ENCODE measurements at regions not wholly inside any gene's neighbourhood (a gene's known extent, or its start where the extent isn't known, plus 50 kb on each side); places are given as distances from the start of the nearest gene placed in this dataset.

DNA sequence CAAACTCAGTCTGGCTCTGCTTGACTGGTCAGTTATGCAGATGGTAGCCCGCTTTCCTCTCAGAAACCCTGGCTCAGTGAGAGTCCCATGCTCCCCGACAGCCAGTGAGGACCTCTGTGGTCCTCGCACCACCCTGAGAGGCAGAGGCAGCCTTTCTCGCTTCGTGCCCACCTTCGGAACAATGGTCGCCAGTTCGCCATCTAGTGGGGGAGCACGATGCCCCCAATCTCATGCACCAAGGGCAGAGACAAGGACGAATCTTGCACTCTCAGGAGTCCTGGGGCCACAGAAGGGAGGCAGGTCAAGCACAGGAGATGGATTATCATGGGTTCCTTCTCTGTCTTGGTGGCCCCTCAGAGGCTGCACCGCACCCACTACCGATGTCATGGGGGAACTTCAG lies 75.2 kb downstream of the RHCG start:
- no peak overlapping the region for H3K27ac ChIP-seq (ENCODE audit: low read depth in 1 of 3, low read length in 2 of 3)
- peaks cover 0 to 66% (median 43%) of the 10 kb centered on the region in 3 donors for H3K27me3 ChIP-seq (ENCODE audit: control insufficient read depth in 3 of 3, insufficient read depth in 3 of 3, low read length in 3 of 3)
- DNase-seq (no peak), FAIRE-seq (no peak)
- H3K9me3 ChIP-seq (ENCODE audit: control insufficient read depth in 2 of 2, insufficient read depth in 1 of 2, low read depth in 1 of 2, low read length in 1 of 2), result no peaks in the 10 kb centered on the region
- no peak overlapping the region for H3K4me3 ChIP-seq (ENCODE audit: low read depth in 1 of 3, low read length in 3 of 3)
- no peaks in the 10 kb centered on the region for H3K36me3 ChIP-seq (ENCODE audit: control insufficient read depth in 3 of 3, insufficient read depth in 2 of 3, low read depth in 1 of 3, low read length in 3 of 3)
- no peaks in the 10 kb centered on the region for H3K4me1 ChIP-seq (ENCODE audit: control insufficient read depth in 3 of 3, insufficient read depth in 2 of 3, low read depth in 1 of 3, low read length in 2 of 3)
- WGBS, 3 donors, result 38 to 52% (median 46%) methylated on average over 12 of the region's 12 CpGs

DNA sequence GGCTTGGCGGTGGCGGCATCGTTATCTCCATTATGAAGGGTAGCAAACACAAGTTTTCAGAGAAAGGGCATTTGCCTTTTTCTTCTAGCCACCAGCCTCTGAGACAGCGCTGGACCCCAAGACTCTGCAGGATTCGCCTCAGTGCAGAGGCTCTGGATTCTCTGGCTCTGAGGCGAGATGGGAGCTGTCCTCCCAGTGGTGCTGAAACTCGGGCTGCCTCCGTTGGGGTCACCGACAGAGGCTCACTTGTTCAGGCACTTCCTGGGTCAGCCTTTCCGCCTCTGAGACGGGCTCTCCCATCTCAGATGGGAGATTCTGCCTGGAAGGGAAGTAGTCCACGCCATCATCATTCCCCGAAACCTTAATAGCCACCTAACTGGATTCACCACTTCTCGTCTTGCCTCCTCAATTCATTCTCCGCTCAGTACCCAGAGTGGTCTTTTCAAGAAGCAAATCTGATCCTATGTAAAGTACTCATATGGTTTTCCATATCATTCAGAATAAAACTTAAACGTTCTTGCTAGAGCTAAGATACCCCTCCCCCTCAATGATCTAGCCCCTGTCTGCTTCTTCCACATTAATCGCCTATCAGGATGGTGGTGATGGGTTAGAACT lies 76.9 kb downstream of the RHCG start:
- DNase-seq (peak in 1 of 2 donors; percentile 70), FAIRE-seq (no peak)
- Histone ChIP-seq H3K27me3 (ENCODE audit: control insufficient read depth in 3 of 3, insufficient read depth in 3 of 3, low read length in 3 of 3) (peaks cover 0 to 71% (median 54%) of the 10 kb centered on the region in 3 donors), H3K9me3 (ENCODE audit: control insufficient read depth in 2 of 2, insufficient read depth in 1 of 2, low read depth in 1 of 2, low read length in 1 of 2) (no peaks in the 10 kb centered on the region), H3K4me3 (ENCODE audit: low read depth in 1 of 3, low read length in 3 of 3) (no peak overlapping the region), H3K27ac (ENCODE audit: low read depth in 1 of 3, low read length in 2 of 3) (no peak overlapping the region), H3K36me3 (ENCODE audit: control insufficient read depth in 3 of 3, insufficient read depth in 2 of 3, low read depth in 1 of 3, low read length in 3 of 3) (no peaks in the 10 kb centered on the region), H3K4me1 (ENCODE audit: control insufficient read depth in 3 of 3, insufficient read depth in 2 of 3, low read depth in 1 of 3, low read length in 2 of 3) (no peaks in the 10 kb centered on the region)
- WGBS, 3 donors, result 18 to 23% (median 21%) methylated on average over 17 of the region's 17 CpGs

DNA sequence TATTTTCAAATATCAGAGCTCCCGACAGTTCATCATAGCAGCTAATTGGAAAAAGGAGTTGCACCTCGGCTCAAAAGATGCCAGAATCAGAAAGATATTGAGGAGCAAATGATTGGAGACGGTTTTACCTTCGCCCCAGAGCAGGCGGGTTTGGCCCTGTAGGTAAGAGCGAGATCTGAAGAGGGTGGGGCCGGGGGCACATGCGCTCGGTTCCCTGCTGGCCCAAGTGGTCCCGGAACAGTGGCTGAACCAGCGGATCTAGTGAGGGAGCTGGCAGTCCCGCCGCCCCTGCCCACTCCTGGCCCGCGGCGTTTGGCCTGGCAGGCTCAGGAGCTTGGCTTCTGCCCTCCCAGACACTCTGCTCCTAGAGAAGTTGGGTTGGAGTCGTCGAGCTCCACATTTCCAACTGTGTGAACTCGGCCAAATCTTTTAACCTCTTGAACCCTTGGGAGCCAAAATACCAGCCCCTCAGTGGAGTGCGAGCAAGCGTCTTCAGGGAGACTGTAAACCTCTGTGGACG lies 79.1 kb downstream of the RHCG start:
- no peak for DNase-seq

DNA sequence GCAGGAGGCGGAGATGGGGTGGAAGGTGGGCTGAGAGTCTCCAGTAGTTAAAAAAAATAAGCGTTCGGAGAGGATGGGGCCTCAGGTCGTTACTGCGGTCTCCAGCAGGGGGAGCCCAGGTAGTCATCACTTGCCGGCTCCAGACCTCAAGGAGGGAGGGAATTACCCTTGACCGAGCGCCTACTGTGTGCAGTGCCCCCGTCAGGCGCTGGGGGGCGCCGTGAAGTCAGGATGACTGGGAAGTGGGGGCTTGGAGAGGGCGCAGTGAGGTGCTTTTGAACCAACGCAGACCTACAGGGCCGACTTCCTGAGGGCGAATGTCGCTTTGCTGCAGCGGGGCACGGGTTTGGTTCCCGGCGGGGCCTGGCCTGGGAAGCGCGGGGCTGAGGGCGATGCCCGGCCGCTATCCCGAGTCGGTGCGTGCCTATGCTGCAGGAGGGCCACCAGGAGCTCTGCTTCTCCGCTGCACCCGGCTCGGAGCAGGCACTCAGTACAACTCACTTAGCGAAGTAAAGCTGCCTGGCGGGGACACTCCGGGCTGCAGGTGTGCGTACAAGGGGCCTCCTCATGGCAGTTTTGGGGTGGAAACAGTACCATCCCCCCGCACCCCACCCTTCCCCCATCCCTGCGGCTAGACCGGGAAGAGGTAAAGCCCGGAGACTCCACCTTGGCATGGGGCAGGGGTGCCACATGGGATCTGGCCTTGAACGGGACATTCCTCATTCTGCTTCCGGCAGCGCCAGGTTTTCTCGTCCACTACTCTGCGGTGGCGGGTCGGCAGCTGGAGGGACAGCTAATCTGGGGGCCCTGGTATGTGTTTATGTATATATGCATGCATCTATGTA lies 79.8 kb downstream of the RHCG start:
- Histone ChIP-seq H3K27ac (ENCODE audit: low read depth in 1 of 3, low read length in 2 of 3) (no peak overlapping the region), H3K36me3 (ENCODE audit: control insufficient read depth in 3 of 3, insufficient read depth in 2 of 3, low read depth in 1 of 3, low read length in 3 of 3) (no peaks in the 10 kb centered on the region), H3K4me3 (ENCODE audit: low read depth in 1 of 3, low read length in 3 of 3) (no peak overlapping the region), H3K9me3 (ENCODE audit: control insufficient read depth in 2 of 2, insufficient read depth in 1 of 2, low read depth in 1 of 2, low read length in 1 of 2) (no peaks in the 10 kb centered on the region), H3K4me1 (ENCODE audit: control insufficient read depth in 3 of 3, insufficient read depth in 2 of 3, low read depth in 1 of 3, low read length in 2 of 3) (no peaks in the 10 kb centered on the region), H3K27me3 (ENCODE audit: control insufficient read depth in 3 of 3, insufficient read depth in 3 of 3, low read length in 3 of 3) (peaks cover 0 to 91% (median 73%) of the 10 kb centered on the region in 3 donors)
- 6 to 11% (median 9%) methylated on average over 46 to 47 of the region's 47 CpGs for WGBS, 3 donors
- FAIRE-seq (no peak), DNase-seq (peak; percentile 61 to 76)

More for the DNA sequence above, 79.1 kb downstream of the RHCG start:
- Histone ChIP-seq H3K27me3 (ENCODE audit: control insufficient read depth in 3 of 3, insufficient read depth in 3 of 3, low read length in 3 of 3) (peaks cover 0 to 89% (median 68%) of the 10 kb centered on the region in 3 donors), H3K4me1 (ENCODE audit: control insufficient read depth in 3 of 3, insufficient read depth in 2 of 3, low read depth in 1 of 3, low read length in 2 of 3) (no peaks in the 10 kb centered on the region), H3K27ac (ENCODE audit: low read depth in 1 of 3, low read length in 2 of 3) (no peak overlapping the region), H3K36me3 (ENCODE audit: control insufficient read depth in 3 of 3, insufficient read depth in 2 of 3, low read depth in 1 of 3, low read length in 3 of 3) (no peaks in the 10 kb centered on the region), H3K9me3 (ENCODE audit: control insufficient read depth in 2 of 2, insufficient read depth in 1 of 2, low read depth in 1 of 2, low read length in 1 of 2) (no peaks in the 10 kb centered on the region), H3K4me3 (ENCODE audit: low read depth in 1 of 3, low read length in 3 of 3) (no peak overlapping the region)
- 33 to 46% (median 43%) methylated on average over 22 of the region's 22 CpGs for WGBS, 3 donors
- no peak for FAIRE-seq

DNA sequence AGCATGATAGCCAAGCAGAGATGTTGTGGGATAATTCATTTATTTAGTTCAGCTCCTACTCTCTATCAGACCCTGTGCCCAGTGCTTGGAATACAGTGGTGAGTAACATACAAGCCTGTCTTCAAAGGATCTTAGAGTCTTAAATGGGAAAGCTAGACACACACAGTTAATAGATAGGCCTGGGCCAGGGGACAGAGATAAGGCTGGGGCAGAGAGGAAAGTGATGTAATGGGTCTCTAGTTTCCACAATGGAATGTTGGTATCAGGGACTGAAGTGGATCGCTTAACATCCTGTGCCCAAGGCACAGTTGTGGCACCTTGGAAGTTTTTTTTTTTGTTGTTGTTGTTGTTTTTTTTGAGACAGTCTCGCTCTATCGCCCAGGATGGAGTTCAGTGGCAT lies 79.9 kb upstream of the POLG start:
- H3K36me3 ChIP-seq (ENCODE audit: control insufficient read depth in 3 of 3, insufficient read depth in 2 of 3, low read depth in 1 of 3, low read length in 3 of 3), result no peaks in the 10 kb centered on the region
- 85 to 88% (median 88%) methylated on average over 3 of the region's 3 CpGs for WGBS, 3 donors
- no peak overlapping the region for H3K27ac ChIP-seq (ENCODE audit: low read depth in 1 of 3, low read length in 2 of 3)
- peaks cover 0 to under 1% (median 0%) of the 10 kb centered on the region in 3 donors for H3K4me1 ChIP-seq (ENCODE audit: control insufficient read depth in 3 of 3, insufficient read depth in 2 of 3, low read depth in 1 of 3, low read length in 2 of 3)
- FAIRE-seq (no peak), DNase-seq (no peak)
- no peaks in the 10 kb centered on the region for H3K9me3 ChIP-seq (ENCODE audit: control insufficient read depth in 2 of 2, insufficient read depth in 1 of 2, low read depth in 1 of 2, low read length in 1 of 2)
- H3K4me3 ChIP-seq (ENCODE audit: low read depth in 1 of 3, low read length in 3 of 3), result no peak overlapping the region
- H3K27me3 ChIP-seq (ENCODE audit: control insufficient read depth in 3 of 3, insufficient read depth in 3 of 3, low read length in 3 of 3), result peaks cover 0 to 97% (median 78%) of the 10 kb centered on the region in 3 donors

DNA sequence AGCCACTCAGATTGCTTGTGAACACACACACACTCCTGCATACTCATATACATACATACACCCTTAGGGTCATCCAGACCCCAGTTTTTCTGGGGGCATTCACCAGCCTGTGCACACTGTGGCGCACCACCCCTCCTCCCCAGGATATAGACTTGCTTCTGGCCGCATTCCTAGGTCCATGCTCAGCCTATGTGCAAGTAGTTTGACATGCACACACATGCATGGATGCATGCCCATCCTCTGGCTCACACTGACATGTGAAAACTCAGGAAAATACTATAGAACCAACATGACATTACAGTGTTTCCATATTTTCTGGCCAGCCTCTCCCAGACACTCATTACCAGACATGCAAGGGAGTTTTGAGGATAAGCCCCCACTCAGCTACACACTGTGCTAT lies 79.3 kb upstream of the POLG start:
- WGBS, 3 donors, result 58 to 66% (median 59%) methylated on average over 2 of the region's 2 CpGs
- Histone ChIP-seq H3K4me1 (ENCODE audit: control insufficient read depth in 3 of 3, insufficient read depth in 2 of 3, low read depth in 1 of 3, low read length in 2 of 3) (peaks cover 0 to 2% (median 0%) of the 10 kb centered on the region in 3 donors), H3K36me3 (ENCODE audit: control insufficient read depth in 3 of 3, insufficient read depth in 2 of 3, low read depth in 1 of 3, low read length in 3 of 3) (no peaks in the 10 kb centered on the region), H3K9me3 (ENCODE audit: control insufficient read depth in 2 of 2, insufficient read depth in 1 of 2, low read depth in 1 of 2, low read length in 1 of 2) (no peaks in the 10 kb centered on the region), H3K27me3 (ENCODE audit: control insufficient read depth in 3 of 3, insufficient read depth in 3 of 3, low read length in 3 of 3) (peaks cover 0 to 97% (median 81%) of the 10 kb centered on the region in 3 donors), H3K27ac (ENCODE audit: low read depth in 1 of 3, low read length in 2 of 3) (no peak overlapping the region), H3K4me3 (ENCODE audit: low read depth in 1 of 3, low read length in 3 of 3) (no peak overlapping the region)
- DNase-seq (no peak), FAIRE-seq (no peak)

DNA sequence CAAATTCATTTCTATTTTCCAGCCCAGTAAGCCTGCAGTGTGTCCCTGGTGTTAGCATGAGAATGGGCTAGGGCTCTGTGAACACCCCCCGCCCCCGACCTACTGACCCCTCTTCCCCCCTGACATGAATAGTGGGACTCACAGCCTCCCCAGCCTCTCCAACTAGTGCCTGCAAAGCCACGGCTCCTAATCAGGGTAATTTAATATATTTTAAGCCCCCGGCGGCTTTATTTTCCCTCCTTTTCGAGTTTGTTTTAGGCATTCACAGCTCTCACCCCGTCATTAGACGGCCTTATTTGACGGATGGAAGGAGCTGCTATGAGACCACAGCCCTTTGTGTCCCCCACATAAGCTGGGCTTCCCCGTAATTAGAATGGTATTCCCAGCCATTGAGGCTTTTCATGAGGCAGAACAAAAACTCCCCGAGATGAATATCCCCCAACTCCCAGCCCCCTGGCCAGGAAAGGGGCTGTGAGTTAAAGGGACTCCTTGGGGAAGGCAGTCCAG lies 78.3 kb upstream of the POLG start:
- H3K27me3 ChIP-seq (ENCODE audit: control insufficient read depth in 3 of 3, insufficient read depth in 3 of 3, low read length in 3 of 3), result peaks cover 2 to 97% (median 82%) of the 10 kb centered on the region in 3 donors
- H3K9me3 ChIP-seq (ENCODE audit: control insufficient read depth in 2 of 2, insufficient read depth in 1 of 2, low read depth in 1 of 2, low read length in 1 of 2), result no peaks in the 10 kb centered on the region
- H3K4me3 ChIP-seq (ENCODE audit: low read depth in 1 of 3, low read length in 3 of 3), result no peak overlapping the region
- H3K4me1 ChIP-seq (ENCODE audit: control insufficient read depth in 3 of 3, insufficient read depth in 2 of 3, low read depth in 1 of 3, low read length in 2 of 3), result peaks cover 0 to 5% (median 2%) of the 10 kb centered on the region in 3 donors
- H3K27ac ChIP-seq (ENCODE audit: low read depth in 1 of 3, low read length in 2 of 3), result no peak overlapping the region
- FAIRE-seq (no peak), DNase-seq (no peak)
- WGBS, 3 donors, result 7 to 12% (median 10%) methylated on average over 10 to 11 of the region's 11 CpGs
- H3K36me3 ChIP-seq (ENCODE audit: control insufficient read depth in 3 of 3, insufficient read depth in 2 of 3, low read depth in 1 of 3, low read length in 3 of 3), result no peaks in the 10 kb centered on the region

DNA sequence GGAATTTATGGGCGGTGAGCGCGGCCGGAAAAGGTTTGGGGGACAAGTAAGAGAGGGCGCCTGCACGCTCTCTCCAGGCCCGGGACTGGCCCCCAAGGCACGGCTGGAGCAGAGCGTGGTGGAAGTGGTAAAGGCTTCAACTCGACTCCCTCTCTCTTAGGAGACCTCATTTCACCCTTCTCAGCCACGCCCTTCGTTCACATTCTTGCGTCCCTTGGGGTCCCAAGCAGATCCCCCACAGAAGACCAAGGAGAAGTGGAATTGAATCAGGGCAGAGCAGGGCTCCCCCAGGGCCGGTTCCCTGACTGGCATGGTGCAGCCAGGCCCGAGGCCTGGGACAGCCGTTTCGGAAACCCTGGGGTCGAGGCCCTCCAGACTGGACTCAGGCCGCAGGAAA lies 75.4 kb upstream of the POLG start:
- 10 to 19% (median 16%) methylated on average over 19 of the region's 19 CpGs for WGBS, 3 donors
- Histone ChIP-seq H3K4me1 (ENCODE audit: control insufficient read depth in 3 of 3, insufficient read depth in 2 of 3, low read depth in 1 of 3, low read length in 2 of 3) (peaks cover 2 to 5% (median 2%) of the 10 kb centered on the region in 3 donors), H3K9me3 (ENCODE audit: control insufficient read depth in 2 of 2, insufficient read depth in 1 of 2, low read depth in 1 of 2, low read length in 1 of 2) (no peaks in the 10 kb centered on the region), H3K27ac (ENCODE audit: low read depth in 1 of 3, low read length in 2 of 3) (no peak overlapping the region), H3K4me3 (ENCODE audit: low read depth in 1 of 3, low read length in 3 of 3) (no peak overlapping the region), H3K27me3 (ENCODE audit: control insufficient read depth in 3 of 3, insufficient read depth in 3 of 3, low read length in 3 of 3) (peaks cover 3 to 99% (median 85%) of the 10 kb centered on the region in 3 donors), H3K36me3 (ENCODE audit: control insufficient read depth in 3 of 3, insufficient read depth in 2 of 3, low read depth in 1 of 3, low read length in 3 of 3) (no peaks in the 10 kb centered on the region)
- no peak for DNase-seq
- FAIRE-seq, result no peak

Measured in small intestine (tissue), 7 donors.